GM13977 (cell line): ENCODE measurements at regions not wholly inside any gene's neighbourhood (a gene's known extent, or its start where the extent isn't known, plus 50 kb on each side); places are given as distances from the start of the nearest gene placed in this dataset.

ENCODE experiments used
- DNase-seq: peaks from one replicate; pipeline ENCODE4 v3.0.0; 2012; ENCODE audit warnings: low spot score
- in situ Hi-C: fragments of 300-500 bp; cut with MboI; formaldehyde crosslinking; loops from one replicate; pipeline ENCODE4 v1.12.0; 2022; ENCODE audit warnings: low sequenced_read_pairs, low pct_unique_long_range_greater_than_20kb, mixed read lengths, inconsistent platforms; ENCODE audit not compliant: unreplicated experiment
- TF ChIP-seq, protein P1 (sequence below): IDR thresholded peaks from 2 replicates; pipeline ENCODE4 v1.5.1; 2012; ENCODE audit warnings: mild to moderate bottlenecking, control low read depth; ENCODE audit not compliant: insufficient read depth; ENCODE audit errors: extremely low read depth, missing control alignments

DNA sequence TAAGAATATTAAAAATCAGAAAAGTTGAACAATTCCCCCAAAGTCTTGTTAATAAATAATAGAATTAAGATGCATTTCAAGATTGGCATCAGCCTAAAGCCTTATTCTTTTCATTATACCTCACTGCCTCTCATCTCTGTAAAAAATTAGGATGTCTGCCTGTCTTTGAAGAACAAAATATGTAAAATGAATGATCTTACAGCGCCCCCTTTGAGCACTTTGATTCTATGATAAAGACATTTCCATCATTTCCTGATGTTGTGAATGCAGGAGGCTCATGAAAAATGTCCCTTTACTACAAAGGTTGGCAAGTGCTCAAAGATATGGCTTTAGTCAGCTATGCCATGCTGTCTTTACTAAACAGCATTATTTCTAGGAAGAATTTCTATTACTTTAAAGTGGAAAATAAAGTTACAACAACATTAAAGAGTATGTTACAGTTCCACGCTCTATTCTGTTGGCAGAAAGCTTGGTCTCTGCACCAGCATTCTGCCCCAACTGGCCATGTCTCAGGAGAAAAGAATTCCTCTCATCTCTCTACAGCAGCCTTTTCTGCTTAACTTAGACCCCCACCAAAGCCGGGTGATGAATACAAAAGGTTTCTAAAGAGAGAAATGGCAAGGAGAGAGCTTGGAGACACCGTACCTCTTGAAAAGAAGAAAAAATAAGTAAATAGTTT, 95.1 kb downstream of the LLPH start:
- TF ChIP-seq, protein P1, sequence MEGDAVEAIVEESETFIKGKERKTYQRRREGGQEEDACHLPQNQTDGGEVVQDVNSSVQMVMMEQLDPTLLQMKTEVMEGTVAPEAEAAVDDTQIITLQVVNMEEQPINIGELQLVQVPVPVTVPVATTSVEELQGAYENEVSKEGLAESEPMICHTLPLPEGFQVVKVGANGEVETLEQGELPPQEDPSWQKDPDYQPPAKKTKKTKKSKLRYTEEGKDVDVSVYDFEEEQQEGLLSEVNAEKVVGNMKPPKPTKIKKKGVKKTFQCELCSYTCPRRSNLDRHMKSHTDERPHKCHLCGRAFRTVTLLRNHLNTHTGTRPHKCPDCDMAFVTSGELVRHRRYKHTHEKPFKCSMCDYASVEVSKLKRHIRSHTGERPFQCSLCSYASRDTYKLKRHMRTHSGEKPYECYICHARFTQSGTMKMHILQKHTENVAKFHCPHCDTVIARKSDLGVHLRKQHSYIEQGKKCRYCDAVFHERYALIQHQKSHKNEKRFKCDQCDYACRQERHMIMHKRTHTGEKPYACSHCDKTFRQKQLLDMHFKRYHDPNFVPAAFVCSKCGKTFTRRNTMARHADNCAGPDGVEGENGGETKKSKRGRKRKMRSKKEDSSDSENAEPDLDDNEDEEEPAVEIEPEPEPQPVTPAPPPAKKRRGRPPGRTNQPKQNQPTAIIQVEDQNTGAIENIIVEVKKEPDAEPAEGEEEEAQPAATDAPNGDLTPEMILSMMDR, result peak; percentile 44
- DNase-seq, result no peak

DNA sequence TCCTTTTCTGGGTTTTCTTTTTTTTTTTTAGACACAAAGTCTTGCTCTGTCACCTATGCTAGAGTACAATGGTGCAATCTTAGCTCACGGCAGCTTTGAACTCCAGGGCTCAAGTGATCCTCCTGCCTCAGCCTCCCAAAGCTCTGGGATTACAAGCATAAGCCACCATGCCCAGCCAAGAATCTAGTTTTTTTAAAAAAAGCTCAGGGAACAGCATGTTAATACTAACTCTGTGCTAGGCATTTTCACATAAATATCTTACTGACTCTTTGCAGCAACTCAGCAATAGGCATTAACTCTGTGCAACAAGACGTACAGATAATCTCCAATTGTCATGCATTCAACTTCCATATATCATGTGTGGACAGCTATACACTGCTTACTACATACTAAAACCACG, 97.4 kb downstream of the LLPH start:
- TF ChIP-seq, protein P1, result no peak
- in situ Hi-C loops, result no loop called here
- no peak for DNase-seq

More for the DNA sequence above, 95.1 kb downstream of the LLPH start:
- in situ Hi-C loops, result no loop called here

DNA sequence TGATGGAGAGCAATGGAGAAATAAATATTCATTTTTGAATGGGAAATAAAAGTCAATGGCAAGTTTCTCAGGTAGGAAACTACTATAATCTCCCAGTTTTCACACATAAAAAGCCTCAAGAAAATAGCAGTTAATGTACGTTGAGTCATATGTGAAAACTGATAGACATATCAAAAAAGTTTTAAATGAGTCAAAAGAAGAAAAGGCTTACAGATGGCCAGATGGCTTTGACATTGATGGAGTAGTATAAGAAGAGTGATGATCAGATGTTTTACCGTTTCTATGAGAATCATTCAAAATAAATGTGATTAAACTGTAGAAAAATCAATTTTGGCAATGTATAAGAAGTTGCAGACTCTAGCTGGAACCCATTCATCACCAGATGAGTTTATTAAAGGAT, 97.8 kb downstream of the LLPH start:
- DNase-seq, result no peak
- TF ChIP-seq, protein P1, result no peak
- in situ Hi-C loops, result no loop called here

DNA sequence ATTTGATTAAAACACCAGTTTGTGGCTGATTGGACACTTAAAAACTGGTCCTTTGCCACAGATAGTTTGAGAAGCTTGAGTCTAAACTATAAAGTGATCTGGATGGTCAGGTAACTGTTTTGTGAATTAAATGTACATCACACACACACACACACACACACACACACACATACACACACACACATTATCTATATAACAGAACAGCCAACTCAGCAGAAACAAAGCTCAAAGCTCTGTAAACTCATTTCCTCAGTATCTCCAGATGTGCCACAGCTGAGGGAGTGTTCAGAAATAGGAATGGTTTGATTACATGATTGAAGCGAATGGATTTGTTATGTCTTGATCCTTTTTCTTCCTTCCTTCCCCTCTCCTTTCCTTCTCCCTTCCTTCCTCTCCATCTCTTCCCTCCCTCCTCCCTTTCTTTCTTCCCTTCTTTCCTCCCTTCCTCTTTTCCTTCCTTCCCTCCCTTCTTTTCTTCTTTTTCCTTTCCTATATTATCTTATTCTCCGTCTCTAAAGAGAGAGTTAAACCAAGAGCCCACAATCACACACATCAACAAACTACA, 100.3 kb downstream of the LLPH start:
- DNase-seq, result no peak
- TF ChIP-seq, protein P1, result no peak
- in situ Hi-C loops, result no loop called here

DNA sequence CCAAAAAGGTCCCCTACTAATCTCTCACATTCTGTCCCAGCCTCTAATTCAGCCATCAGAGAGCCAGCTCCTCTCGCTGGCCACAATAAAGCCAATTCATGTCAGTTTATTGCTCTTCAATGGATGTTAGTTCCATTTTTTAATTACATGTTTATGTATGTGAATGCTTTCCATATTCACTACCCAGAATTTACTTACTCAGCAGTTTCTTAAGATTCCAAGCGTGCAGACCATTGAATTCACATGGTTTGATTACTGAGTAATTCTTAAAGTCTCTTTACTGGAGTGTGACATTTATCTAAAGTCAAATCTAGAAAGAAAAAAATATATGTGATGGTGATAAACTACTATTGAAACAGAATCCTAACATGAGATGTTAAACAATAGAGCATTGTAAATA, 102.2 kb downstream of the LLPH start:
- in situ Hi-C loops, result no loop called here
- DNase-seq, result no peak
- TF ChIP-seq, protein P1, result no peak

DNA sequence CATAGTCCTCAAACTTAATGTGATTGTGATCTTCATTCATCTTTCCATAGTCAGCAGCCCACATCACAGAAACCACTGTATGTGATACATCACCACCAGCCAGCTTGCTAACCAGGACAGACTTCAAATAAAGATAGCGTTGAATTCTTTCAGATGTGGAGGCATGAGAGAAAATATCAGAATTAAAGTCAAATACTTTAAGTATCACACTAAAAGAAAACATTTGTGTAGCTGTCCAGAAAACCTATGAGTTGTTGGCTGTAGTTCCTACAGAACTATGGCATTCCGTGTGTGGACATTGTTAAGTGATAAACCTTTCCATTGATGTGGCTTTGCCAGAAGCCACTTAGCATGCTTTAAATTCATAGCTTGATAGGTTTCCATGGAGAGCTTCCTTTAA, 105.1 kb downstream of the LLPH start:
- TF ChIP-seq, protein P1, result no peak
- DNase-seq, result no peak
- in situ Hi-C loops, result no loop called here
